Stimulated activated CD8-positive, alpha-beta memory T cell treated with anti-CD3 and anti-CD28 coated beads, Interleukin-12 subunit alpha, Interleukin-12 subunit beta, amount 100 ng/mL, for 24 hours (primary cell): ENCODE measurements at regions not wholly inside any gene's neighbourhood (a gene's known extent, or its start where the extent isn't known, plus 50 kb on each side); places are given as distances from the start of the nearest gene placed in this dataset.

ENCODE experiments used
- DNase-seq: peaks from one replicate; pipeline ENCODE4 v3.0.0-alpha.2; 2020; ENCODE audit errors: extremely low read depth

GRCh38 chr22:49486225-49486624 lies 341.4 kb downstream of the BRD1 start:
- DNase-seq, result no peak

DNA sequence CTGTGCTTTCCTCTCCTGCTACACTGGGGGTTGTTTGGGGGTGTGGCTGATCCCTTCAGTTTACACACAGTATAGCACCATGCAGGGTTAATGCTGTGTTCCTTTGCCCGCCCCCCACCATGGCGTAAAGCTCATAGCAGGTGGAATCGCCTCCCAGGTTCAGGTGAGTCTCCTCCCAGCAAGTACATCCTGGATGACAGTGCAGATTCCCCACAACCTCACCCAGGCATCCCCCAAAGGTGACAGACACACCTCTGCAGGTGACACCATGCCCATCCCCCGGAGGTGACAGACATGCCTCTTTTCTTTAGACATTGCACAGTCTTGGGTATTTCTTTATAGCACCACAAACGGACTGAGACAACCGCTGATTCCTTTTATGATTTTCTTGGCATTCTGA lies 343.7 kb downstream of the BRD1 start:
- no peak for DNase-seq

GRCh38 chr22:49483281-49483870 lies 344.3 kb downstream of the BRD1 start:
- DNase-seq, result no peak

DNA sequence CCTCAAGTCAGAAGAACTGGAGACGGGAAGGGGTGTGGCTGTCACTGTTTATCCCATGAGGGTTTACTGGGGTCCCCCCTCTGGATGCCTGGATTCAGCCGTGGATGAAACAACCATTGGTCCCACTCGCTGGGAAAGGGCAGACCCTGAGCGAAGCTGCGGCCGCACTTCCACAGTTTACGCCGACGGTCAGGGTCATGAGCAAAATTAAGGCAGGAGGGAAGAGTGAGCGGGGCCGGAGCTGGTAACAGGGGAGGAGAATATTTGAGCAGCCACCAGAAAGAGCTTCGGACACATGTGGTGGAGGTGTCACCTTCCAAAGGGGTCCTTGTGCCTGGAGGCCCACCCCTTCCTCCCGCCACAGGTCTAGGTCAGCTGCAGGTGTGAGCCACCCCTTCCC lies 344.9 kb downstream of the BRD1 start:
- no peak for DNase-seq

GRCh38 chr22:49481659-49482399 lies 345.8 kb downstream of the BRD1 start:
- no peak for DNase-seq

DNA sequence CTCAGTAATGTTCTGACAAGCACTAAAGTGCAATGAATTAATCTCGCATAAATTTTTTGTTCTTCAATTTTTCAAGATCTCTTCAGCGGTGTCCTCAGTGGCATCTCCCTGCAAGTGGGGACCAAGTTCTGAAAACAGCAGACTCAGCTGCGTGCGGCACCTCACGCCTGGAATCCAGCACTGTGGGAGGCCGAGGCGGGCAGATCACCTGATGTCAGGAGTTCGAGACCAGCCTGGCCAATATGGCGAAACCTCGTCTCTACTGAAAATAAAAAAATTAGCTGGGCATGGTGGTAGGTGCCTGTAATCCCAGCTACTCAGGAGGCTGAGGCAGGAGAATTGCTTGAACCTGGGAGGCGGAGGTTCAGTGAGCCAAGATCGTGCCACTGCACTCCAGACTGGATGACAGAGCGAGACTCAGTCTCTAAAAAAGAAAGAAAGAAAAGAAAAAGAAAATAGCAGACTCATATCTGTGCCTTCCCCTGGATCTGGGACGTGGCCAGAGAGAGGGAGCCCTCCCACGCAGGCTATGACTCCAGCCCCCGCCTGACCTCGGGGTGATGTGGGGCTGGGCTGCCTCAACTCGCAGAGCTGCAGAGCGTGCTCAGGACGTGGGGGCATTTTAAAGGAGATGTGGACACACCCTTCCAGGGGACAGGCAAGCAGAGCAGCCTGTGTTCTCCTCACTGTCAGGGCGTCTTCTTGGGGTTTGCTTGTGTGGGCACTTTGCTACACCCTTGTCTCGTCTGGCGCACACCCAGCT lies 346.6 kb downstream of the BRD1 start:
- no peak for DNase-seq

GRCh38 chr22:49480331-49480730 lies 347.3 kb downstream of the BRD1 start:
- no peak for DNase-seq

DNA sequence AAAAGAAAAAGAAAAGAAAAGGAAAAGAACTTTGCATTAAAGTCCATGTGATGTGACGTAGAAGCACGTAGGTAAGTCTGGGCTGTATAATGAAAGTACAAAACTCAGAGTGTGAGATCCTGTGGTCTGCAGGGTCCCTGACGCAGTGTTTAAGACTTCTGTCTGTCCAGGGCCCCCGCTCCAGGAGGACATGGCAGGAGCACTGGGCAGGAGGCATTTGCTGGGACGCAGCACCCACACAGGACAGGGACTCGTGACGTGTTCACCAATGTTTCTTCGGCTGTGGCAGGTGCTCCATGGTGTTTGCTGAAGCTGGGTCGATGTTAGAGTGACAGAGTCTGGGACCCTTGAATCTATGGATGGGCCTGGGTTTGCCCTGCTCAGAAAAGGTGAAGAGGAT lies 348.1 kb downstream of the BRD1 start:
- DNase-seq, result no peak

DNA sequence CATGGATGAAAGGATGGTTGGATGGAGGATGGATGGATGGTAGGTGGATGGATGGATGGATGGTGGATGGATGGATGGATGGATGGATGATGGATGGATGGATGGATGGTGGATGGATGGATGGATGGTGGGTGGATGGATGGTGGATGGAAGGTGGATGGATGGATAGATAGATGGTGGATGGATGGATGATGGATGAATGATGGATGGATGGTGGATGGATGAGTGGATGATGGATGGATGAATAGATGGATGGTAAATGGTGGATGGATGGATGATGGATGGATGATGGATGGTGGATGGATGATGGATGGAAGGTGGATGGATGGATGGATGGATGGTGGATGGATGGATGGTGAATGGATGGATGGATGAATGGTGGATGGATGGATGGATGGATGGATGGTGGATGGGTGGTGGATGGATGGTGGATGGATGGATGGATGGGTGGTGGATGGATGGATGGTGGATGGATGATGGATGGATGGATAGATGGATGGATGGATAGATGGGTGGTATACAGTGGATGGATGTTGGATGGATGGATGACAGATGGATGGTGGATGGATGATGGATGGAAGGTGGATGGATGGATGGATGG lies 350.8 kb downstream of the BRD1 start:
- DNase-seq, result no peak

DNA sequence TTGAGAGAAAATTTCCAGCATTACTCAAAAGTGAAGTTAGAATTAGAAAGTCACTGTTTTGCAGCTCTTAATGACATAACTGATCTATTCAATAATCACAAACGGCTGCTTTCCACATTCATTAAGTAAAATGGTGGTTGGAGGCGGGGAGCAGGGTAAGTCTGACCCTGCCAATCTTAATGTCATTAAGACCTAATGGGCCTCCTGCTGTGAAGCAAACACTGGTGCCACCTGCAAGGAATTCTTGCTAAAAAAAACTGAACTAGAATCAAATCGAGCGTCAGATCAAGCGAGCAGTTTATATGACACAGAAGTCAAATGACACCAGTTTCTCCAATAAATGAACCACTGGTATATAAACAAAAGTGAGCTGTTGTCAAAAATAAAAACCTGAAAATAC lies 351.5 kb downstream of the BRD1 start:
- no peak for DNase-seq

- no peak for DNase-seq
Observed at GRCh38 chr22:49475253-49475652, 352.4 kb downstream of the BRD1 start.

DNA sequence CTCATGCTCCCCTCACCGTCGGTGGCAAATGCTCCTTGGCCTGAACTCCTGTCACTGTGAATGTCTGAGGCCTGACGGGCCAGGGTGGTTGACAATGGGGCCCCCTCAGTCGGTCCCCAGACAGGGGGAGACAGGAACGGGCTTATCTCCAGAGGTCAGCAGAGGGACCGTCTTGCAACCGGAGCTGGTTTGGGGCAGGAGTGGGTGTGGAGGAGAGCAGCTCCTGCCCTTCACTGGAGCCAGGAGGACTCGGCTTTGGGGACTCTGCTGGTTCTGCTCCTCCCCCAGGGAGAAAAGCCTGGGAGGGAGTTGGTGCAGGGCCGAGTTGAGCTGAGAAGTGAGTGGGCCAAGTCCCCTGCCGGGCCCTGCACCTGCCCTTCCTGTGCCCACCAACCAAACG lies 354.4 kb downstream of the BRD1 start:
- DNase-seq, result no peak

DNA sequence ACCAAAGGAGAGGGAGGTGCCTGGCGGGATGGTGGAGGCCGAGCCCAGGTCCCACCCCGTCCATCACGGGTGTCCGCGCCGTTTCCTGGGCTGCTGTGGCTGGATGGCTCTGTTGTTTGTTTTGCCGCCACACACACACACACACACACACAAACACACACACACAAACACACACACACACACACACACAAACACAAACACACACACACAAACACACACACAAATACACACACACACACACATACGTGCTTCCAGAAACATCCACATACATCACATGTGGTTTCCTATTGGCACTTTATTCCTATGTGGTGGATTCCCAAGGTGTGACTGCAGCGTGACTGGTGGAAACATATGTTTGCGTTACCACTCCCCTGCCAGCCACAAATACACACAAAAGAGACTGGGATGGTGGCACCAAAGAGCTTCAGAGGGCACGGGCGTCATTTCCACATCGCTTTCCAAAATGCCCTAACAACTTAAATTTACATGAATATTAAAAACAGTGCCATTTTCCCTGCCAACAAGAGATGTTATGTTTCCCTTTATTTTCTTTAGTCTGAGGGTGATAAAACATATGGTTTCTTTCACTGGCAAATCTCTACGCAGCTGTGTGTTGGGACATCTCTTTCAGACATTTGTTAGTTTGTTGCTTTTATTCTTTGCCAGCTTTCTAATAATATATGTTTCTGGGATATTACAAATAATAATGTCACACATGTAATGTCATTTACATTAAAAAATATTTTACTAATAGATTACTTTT lies 356.8 kb downstream of the BRD1 start:
- no peak for DNase-seq

- no peak for DNase-seq
Observed at GRCh38 chr22:49469896-49470740, 357.6 kb downstream of the BRD1 start.

GRCh38 chr22:49468487-49469198 lies 359.0 kb downstream of the BRD1 start:
- no peak for DNase-seq

GRCh38 chr22:49466878-49467595 lies 360.6 kb downstream of the BRD1 start:
- no peak for DNase-seq

DNA sequence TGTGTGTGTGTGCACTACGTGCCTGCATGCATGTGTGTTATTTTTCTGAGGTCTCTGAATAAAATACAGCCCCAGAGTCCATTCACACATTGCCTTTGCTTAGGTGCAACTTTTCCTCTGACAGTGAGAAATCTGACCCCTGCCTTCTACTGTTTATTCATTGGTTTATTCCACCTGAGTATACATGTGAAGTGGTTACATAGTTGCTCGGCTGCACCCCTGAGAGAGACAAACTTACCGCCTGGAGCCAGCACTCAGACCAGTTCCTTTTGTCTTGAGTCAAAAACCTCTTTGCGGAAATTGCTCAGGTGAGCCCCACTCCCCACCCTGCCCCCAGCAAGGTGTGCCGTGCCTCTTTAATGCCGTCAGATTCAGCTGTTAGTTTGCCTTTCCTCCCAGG lies 363.6 kb downstream of the BRD1 start:
- no peak for DNase-seq

DNA sequence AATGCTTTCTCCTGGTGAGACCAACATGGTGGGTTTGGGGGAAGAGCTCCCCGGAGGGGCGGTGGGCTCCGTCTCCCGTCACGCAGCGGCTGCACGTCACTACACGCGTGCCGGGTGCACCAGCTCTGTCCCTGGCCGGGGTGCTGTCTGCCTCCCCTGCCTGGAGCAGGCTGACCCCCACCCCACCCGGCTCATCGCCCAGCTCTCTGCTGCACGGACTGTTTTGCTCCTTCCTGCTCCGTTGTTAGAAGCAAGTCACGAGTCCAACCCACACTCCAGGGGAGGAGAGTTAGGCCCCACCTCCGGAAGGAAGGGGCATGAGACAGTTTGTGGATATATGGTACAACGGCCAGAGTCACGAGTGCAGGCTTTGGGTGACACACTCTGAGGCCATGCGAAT lies 364.9 kb downstream of the BRD1 start:
- no peak for DNase-seq

DNA sequence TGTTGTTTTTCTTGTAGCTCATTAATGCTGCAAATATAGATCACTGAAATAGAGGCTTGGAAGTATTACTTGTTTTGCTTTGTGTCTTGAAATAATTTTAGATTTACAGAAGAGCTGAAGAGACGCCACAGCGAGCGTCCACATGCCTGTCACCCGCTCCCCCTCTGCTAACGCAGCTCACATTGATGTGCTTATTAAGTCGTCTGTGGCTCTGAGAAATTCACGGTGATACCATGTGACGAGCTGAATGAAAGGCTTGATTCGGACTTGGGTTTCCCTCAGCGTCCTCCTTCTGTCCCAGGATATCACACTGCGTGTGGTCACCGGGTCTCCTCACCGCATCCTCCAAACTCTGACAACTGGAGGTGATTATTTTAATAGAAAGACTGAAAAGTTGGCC lies 365.4 kb downstream of the BRD1 start:
- DNase-seq, result no peak

DNA sequence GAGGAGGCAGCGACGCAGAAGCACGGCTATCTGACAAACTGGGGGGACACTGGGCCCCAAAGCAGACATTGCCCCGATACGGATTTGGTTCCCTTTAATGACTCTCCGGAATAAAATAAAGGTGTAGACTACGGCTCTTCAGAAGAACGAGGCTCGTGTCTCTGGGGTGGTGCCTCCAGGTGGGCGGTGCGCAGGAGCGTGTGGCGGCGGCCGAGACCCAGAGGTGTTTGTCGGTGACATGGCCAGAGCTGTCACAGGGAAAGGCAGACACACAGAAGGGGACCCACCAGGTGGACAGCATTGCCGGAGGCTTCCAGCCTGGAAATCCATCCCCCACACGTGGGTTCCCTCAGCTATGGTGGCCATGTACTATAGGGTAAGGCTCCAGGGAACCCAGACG lies 366.0 kb downstream of the BRD1 start:
- no peak for DNase-seq
